PC-9 (cell line): ENCODE measurements at regions not wholly inside any gene's neighbourhood (a gene's known extent, or its start where the extent isn't known, plus 50 kb on each side); places are given as distances from the start of the nearest gene placed in this dataset.
A peak's percentile ranks its signal among the peaks of the same experiment; 100 is the strongest.

ENCODE experiments used
- BruUV-seq: library from RNA; stranded (reverse); fragments of 400-500 nt; replicated peaks from 2 replicates; lab custom pipeline; 2021; lab: Mats Ljungman, UMichigan
- CTCF ChIA-PET: fragments of 300-600 bp; sonication (Branson Sonifier 250); formaldehyde crosslinking; loops from one replicate; lab custom pipeline; 2022; ENCODE audit warnings: antibody characterized with exemption; lab: Charles Lee
- POLR2A ChIA-PET: fragments of 300-600 bp; sonication (Branson Sonifier 250); formaldehyde crosslinking; loops from one replicate; lab custom pipeline; 2022; ENCODE audit warnings: antibody characterized with exemption; ENCODE audit not compliant: unreplicated experiment; lab: Charles Lee
- DNase-seq, 2 experiments: peaks; one replicate each; pipeline versions ENCODE4 v3.0.0 to v3.0.0-alpha.2; 2015 to 2022; ENCODE audit warnings: mixed read lengths in 1 of 2
- H2AFZ ChIP-seq: fragments of 200-600 bp; sonication (generic); 2 replicates; pipeline ENCODE4 v1.8.1; 2017; ENCODE audit warnings: antibody characterized with exemption
- H3F3A ChIP-seq: fragments of 200-600 bp; sonication (generic); 2 replicates; pipeline ENCODE4 v1.8.1; 2017; ENCODE audit warnings: antibody characterized with exemption, mild to moderate bottlenecking, low read depth; ENCODE audit not compliant: insufficient read depth
- H3K27ac ChIP-seq: fragments of 200-600 bp; sonication (generic); 2 replicates; pipeline ENCODE4 v1.6.1; 2016; ENCODE audit warnings: mixed run types
- H3K27me3 ChIP-seq: fragments of 200-600 bp; sonication (generic); 2 replicates; pipeline ENCODE4 v1.6.1; 2016; ENCODE audit warnings: low read depth, mixed run types; ENCODE audit not compliant: insufficient read depth
- H3K36me3 ChIP-seq: fragments of 200-600 bp; sonication (generic); 2 replicates; pipeline ENCODE4 v1.6.1; 2016; ENCODE audit warnings: low read depth, mixed run types
- H3K4me1 ChIP-seq: fragments of 200-600 bp; sonication (generic); replicated peaks from 2 replicates; pipeline ENCODE4 v1.6.1; 2016; ENCODE audit warnings: mixed run types; ENCODE audit not compliant: insufficient read depth
- H3K4me2 ChIP-seq: fragments of 200-600 bp; sonication (generic); 2 replicates; pipeline ENCODE4 v1.6.1; 2017; ENCODE audit warnings: mixed run types
- H3K4me3 ChIP-seq: fragments of 200-600 bp; sonication (generic); 2 replicates; pipeline ENCODE4 v1.6.1; 2016; ENCODE audit warnings: mixed run types
- H3K79me2 ChIP-seq: fragments of 200-600 bp; sonication (generic); 2 replicates; pipeline ENCODE4 v1.6.1; 2017; ENCODE audit warnings: low read depth, mixed run types
- H3K9me2 ChIP-seq: fragments of 200-600 bp; sonication (generic); 2 replicates; pipeline ENCODE4 v1.8.1; 2017; ENCODE audit warnings: mild to moderate bottlenecking; ENCODE audit not compliant: insufficient read depth
- H3K9me3 ChIP-seq: fragments of 200-600 bp; sonication (generic); 2 replicates; pipeline ENCODE4 v1.8.1; 2016; ENCODE audit warnings: low read depth; ENCODE audit not compliant: insufficient read depth
- H4K20me1 ChIP-seq: fragments of 200-600 bp; sonication (generic); 2 replicates; pipeline ENCODE4 v1.8.1; 2017; ENCODE audit not compliant: insufficient read depth
- CTCF ChIP-seq: fragments of 200-600 bp; sonication (generic); conservative IDR thresholded peaks from 2 replicates; pipeline ENCODE4 v1.6.1; 2017; ENCODE audit warnings: mixed run types, antibody characterized with exemption, mild to moderate bottlenecking, moderate library complexity
- EZH2 ChIP-seq: fragments of 200-600 bp; sonication (generic); IDR thresholded peaks from 2 replicates; pipeline ENCODE4 v1.8.0; 2017; ENCODE audit warnings: antibody characterized with exemption, low read depth
- intact Hi-C: fragments of 100-400 bp; cut with micrococcal nuclease; formaldehyde crosslinking; loops from one replicate; pipeline ENCODE4 v1.10.0; 2022; ENCODE audit not compliant: unreplicated experiment

- Histone ChIP-seq H3K9me2 (no peaks in the 10 kb centered on the region), H3F3A (no peaks in the 10 kb centered on the region), H3K79me2 (no peaks in the 10 kb centered on the region), H3K4me2 (no peak overlapping the region), H2AFZ (no peak overlapping the region), H3K36me3 (no peaks in the 10 kb centered on the region), H3K9me3 (no peaks in the 10 kb centered on the region), H3K4me3 (no peak overlapping the region), H4K20me1 (no peaks in the 10 kb centered on the region), H3K27ac (no peak overlapping the region), H3K4me1 (peaks cover 6% of the 10 kb centered on the region), H3K27me3 (no peaks in the 10 kb centered on the region)
- ChIA-PET CTCF (no interaction called here), POLR2A (no interaction called here)
- TF ChIP-seq EZH2 = no peak
- TF ChIP-seq CTCF = no peak
- intact Hi-C loops = no loop called here
- peak in 1 of 2 experiments; percentile 24 for DNase-seq
- BruUV-seq = no TSS peak
These were observed 66.1 kb upstream of the CREB5 start for GRCh38 chr7:28346256-28346655.

DNA sequence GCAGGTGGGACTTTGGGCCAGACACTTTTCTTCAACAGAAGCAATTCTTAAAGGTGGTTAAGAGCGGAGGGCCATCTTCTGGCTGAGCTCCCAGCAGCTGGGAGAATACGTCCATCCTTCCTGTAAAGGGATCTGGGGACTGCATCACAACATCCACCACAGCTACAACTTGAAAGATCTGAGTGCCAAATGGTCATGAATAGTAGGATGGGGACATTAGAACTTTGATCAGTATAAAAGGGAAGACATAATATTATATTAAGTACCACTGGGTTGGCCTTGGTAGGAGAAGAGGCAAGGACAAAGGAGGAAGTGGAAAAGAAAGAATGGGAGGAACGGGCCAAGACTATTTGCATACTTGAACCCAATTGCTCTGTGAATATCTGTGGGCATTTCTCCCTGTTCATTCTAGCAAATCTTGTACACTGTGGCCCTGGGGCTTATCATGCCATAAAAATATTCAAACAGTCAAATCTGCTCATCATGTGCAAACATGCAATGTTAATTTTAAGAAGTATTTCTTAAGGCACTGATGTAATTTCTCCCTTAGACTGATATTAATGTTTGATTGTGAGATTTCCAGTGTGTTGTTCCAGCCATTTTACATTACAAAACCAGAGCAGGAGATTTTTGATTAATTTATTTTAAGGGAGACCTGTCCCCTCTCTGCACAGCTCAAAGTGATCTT lies 65.5 kb upstream of the CREB5 start:
- Histone ChIP-seq H3K9me2 (no peaks in the 10 kb centered on the region), H3K36me3 (no peaks in the 10 kb centered on the region), H3K27ac (no peak overlapping the region), H3K4me3 (no peak overlapping the region), H3K4me1 (peaks cover 6% of the 10 kb centered on the region), H3K4me2 (no peak overlapping the region), H2AFZ (no peak overlapping the region), H3K79me2 (no peaks in the 10 kb centered on the region), H4K20me1 (no peaks in the 10 kb centered on the region), H3F3A (no peaks in the 10 kb centered on the region), H3K9me3 (no peaks in the 10 kb centered on the region), H3K27me3 (no peaks in the 10 kb centered on the region)
- peak in 1 of 2 experiments; percentile 28 for DNase-seq
- BruUV-seq = no TSS peak
- ChIA-PET POLR2A (no interaction called here), CTCF (no interaction called here)
- no peak for TF ChIP-seq CTCF
- no peak for TF ChIP-seq EZH2
- intact Hi-C loops = no loop called here

GRCh38 chr7:28347475-28348318 lies 64.6 kb upstream of the CREB5 start:
- CTCF ChIA-PET = no interaction called here
- DNase-seq = peak in 1 of 2 experiments; percentile 35

More at GRCh38 chr7:28347475-28348318, 64.6 kb upstream of the CREB5 start:
- no peaks in the 10 kb centered on the region for H4K20me1 ChIP-seq
- no peaks in the 10 kb centered on the region; the same call in 1 of the 2 replicates for H3K9me2 ChIP-seq
- no peaks in the 10 kb centered on the region for H3K36me3 ChIP-seq
- H3K4me2 ChIP-seq = no peak overlapping the region
- no TSS peak for BruUV-seq
- no peak for TF ChIP-seq CTCF
- no peak for TF ChIP-seq EZH2
- H3K27me3 ChIP-seq = no peaks in the 10 kb centered on the region
- intact Hi-C loops = no loop called here
- no peak overlapping the region for H2AFZ ChIP-seq
- H3K4me1 ChIP-seq = peaks cover 6% of the 10 kb centered on the region
- POLR2A ChIA-PET = no interaction called here
- H3K9me3 ChIP-seq = no peaks in the 10 kb centered on the region
- no peaks in the 10 kb centered on the region for H3K79me2 ChIP-seq
- no peak overlapping the region for H3K27ac ChIP-seq
- H3K4me3 ChIP-seq = no peak overlapping the region
- no peaks in the 10 kb centered on the region for H3F3A ChIP-seq
